ENCODE measurements at regions not wholly inside any gene's neighbourhood (a gene's known extent, or its start where the extent isn't known, plus 50 kb on each side); places are given as distances from the start of the nearest gene placed in this dataset.

GRCh38 chr20:48393737-48394314, 434.0 kb downstream of the PREX1 start:
- no peak for TF ChIP-seq BACH2 (CRISPR knock-in tag; IDR thresholded peaks at IDR 0.05; ENCODE audit: borderline replicate concordance)
- TF ChIP-seq CSDC2 (CRISPR knock-in tag; IDR thresholded peaks at IDR 0.05), result no peak
- no peak for TF ChIP-seq ARNTL (CRISPR knock-in tag; IDR thresholded peaks at IDR 0.05; ENCODE audit: borderline replicate concordance, low read depth)
- TF ChIP-seq, protein P1, sequence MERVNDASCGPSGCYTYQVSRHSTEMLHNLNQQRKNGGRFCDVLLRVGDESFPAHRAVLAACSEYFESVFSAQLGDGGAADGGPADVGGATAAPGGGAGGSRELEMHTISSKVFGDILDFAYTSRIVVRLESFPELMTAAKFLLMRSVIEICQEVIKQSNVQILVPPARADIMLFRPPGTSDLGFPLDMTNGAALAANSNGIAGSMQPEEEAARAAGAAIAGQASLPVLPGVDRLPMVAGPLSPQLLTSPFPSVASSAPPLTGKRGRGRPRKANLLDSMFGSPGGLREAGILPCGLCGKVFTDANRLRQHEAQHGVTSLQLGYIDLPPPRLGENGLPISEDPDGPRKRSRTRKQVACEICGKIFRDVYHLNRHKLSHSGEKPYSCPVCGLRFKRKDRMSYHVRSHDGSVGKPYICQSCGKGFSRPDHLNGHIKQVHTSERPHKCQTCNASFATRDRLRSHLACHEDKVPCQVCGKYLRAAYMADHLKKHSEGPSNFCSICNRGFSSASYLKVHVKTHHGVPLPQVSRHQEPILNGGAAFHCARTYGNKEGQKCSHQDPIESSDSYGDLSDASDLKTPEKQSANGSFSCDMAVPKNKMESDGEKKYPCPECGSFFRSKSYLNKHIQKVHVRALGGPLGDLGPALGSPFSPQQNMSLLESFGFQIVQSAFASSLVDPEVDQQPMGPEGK (CRISPR knock-in tag; IDR thresholded peaks at IDR 0.05; ENCODE audit: borderline replicate concordance), result no peak
- TF ChIP-seq ZNF8 (CRISPR knock-in tag; IDR thresholded peaks at IDR 0.05), result no peak
- TF ChIP-seq CREB5 (CRISPR knock-in tag; IDR thresholded peaks at IDR 0.05; ENCODE audit: low read depth), result no peak
- TF ChIP-seq, protein P2, sequence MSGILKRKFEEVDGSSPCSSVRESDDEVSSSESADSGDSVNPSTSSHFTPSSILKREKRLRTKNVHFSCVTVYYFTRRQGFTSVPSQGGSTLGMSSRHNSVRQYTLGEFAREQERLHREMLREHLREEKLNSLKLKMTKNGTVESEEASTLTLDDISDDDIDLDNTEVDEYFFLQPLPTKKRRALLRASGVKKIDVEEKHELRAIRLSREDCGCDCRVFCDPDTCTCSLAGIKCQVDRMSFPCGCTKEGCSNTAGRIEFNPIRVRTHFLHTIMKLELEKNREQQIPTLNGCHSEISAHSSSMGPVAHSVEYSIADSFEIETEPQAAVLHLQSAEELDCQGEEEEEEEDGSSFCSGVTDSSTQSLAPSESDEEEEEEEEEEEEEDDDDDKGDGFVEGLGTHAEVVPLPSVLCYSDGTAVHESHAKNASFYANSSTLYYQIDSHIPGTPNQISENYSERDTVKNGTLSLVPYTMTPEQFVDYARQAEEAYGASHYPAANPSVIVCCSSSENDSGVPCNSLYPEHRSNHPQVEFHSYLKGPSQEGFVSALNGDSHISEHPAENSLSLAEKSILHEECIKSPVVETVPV (CRISPR knock-in tag; IDR thresholded peaks at IDR 0.05), result no peak
- no peak for TF ChIP-seq TOX (CRISPR knock-in tag; IDR thresholded peaks at IDR 0.05; ENCODE audit: borderline replicate concordance)
- no peak for TF ChIP-seq RARB (CRISPR knock-in tag; IDR thresholded peaks at IDR 0.05)
- TF ChIP-seq OSR1 (CRISPR knock-in tag; IDR thresholded peaks at IDR 0.05), result no peak
- TF ChIP-seq ZFP30 (CRISPR knock-in tag; IDR thresholded peaks at IDR 0.05), result no peak
- no peak for TF ChIP-seq ESRRG (CRISPR knock-in tag; IDR thresholded peaks at IDR 0.05)

Data from SK-N-SH treated with all-trans-retinoic acid at 6 μM for 48 hours (cell line).